GM23338 (cell line): ENCODE measurements at regions not wholly inside any gene's neighbourhood (a gene's known extent, or its start where the extent isn't known, plus 50 kb on each side); places are given as distances from the start of the nearest gene placed in this dataset.

Experiments used
- ATAC-seq: fragments of 200-7000 bp; cut with Tn5 transposase; 3 replicates; pipeline ENCODE4 v1.9.1; 2020
- DNase-seq: peaks from one replicate; pipeline ENCODE4 v3.0.0-alpha.2; 2015; ENCODE audit warnings: low spot score
- H2AFZ ChIP-seq: fragments of 200-600 bp; sonication (generic); 2 replicates; pipeline ENCODE4 v1.8.0; 2016; ENCODE audit warnings: antibody characterized with exemption, mild to moderate bottlenecking, moderate library complexity
- H3F3A ChIP-seq: fragments of 200-600 bp; sonication (generic); replicated peaks from 2 replicates; pipeline ENCODE4 v1.8.0; 2017; ENCODE audit warnings: antibody characterized with exemption, mixed run types, low read depth
- H3K27ac ChIP-seq: fragments of 200-600 bp; sonication (generic); 2 replicates; pipeline ENCODE4 v1.6.1; 2016; ENCODE audit warnings: low read depth
- H3K27me3 ChIP-seq: fragments of 200-600 bp; sonication (generic); 2 replicates; pipeline ENCODE4 v1.8.0; 2016; ENCODE audit warnings: mild to moderate bottlenecking, mixed run types, moderate library complexity; ENCODE audit not compliant: insufficient read depth
- H3K36me3 ChIP-seq: fragments of 200-600 bp; sonication (generic); 2 replicates; pipeline ENCODE4 v1.8.0; 2016; ENCODE audit warnings: mild to moderate bottlenecking; ENCODE audit not compliant: insufficient read depth
- H3K4me1 ChIP-seq: fragments of 200-600 bp; sonication (generic); 2 replicates; pipeline ENCODE4 v1.8.0; 2016; ENCODE audit warnings: mild to moderate bottlenecking, moderate library complexity; ENCODE audit not compliant: insufficient read depth
- H3K4me2 ChIP-seq: fragments of 200-600 bp; sonication (generic); 2 replicates; pipeline ENCODE4 v1.7.1; 2017; ENCODE audit warnings: mixed run types
- H3K4me3 ChIP-seq: fragments of 200-600 bp; sonication (generic); 2 replicates; pipeline ENCODE4 v1.6.1; 2016; ENCODE audit warnings: mixed run types
- H3K79me2 ChIP-seq: fragments of 200-600 bp; sonication (generic); replicated peaks from 2 replicates; pipeline ENCODE4 v1.8.0; 2017; ENCODE audit warnings: mild to moderate bottlenecking; ENCODE audit not compliant: insufficient read depth
- H3K9me2 ChIP-seq: fragments of 200-600 bp; sonication (generic); 2 replicates; pipeline ENCODE4 v1.8.0; 2017; ENCODE audit not compliant: insufficient read depth
- H4K20me1 ChIP-seq: fragments of 200-600 bp; sonication (generic); replicated peaks from 2 replicates; pipeline ENCODE4 v1.8.0; 2017; ENCODE audit warnings: mild to moderate bottlenecking; ENCODE audit not compliant: insufficient read depth
- H3K27ac Mint-ChIP-seq: 2 replicates; pipeline ENCODE4 v1.8.0; 2020; ENCODE audit warnings: inconsistent platforms, mild to moderate bottlenecking, moderate library complexity, mixed read lengths
- H3K27me3 Mint-ChIP-seq: 3 replicates; pipeline ENCODE4 v1.8.0; 2022; ENCODE audit warnings: low read depth, mild to moderate bottlenecking, moderate library complexity, mixed read lengths, inconsistent platforms; ENCODE audit not compliant: insufficient read depth, poor library complexity
- H3K36me3 Mint-ChIP-seq: 3 replicates; pipeline ENCODE4 v1.8.0; 2021; ENCODE audit warnings: low read depth, mild to moderate bottlenecking, inconsistent platforms, moderate library complexity, mixed read lengths
- H3K4me1 Mint-ChIP-seq: 3 replicates; pipeline ENCODE4 v1.8.0; 2020; ENCODE audit warnings: mild to moderate bottlenecking, inconsistent platforms, mixed read lengths
- H3K4me3 Mint-ChIP-seq: 3 replicates; pipeline ENCODE4 v1.8.0; 2021; ENCODE audit warnings: moderate library complexity, mild to moderate bottlenecking, inconsistent platforms, mixed read lengths
- H3K9me3 Mint-ChIP-seq: 3 replicates; pipeline ENCODE4 v1.8.0; 2020; ENCODE audit warnings: moderate library complexity, mild to moderate bottlenecking, inconsistent platforms, mixed read lengths
- CREB1 ChIP-seq: fragments of 250-450 bp; sonication (Bioruptor Pico); IDR thresholded peaks from 2 replicates; pipeline ENCODE4 v1.5.0; 2020; ENCODE audit warnings: low read depth, mild to moderate bottlenecking, moderate library complexity
- CTCF ChIP-seq, 2 experiments: fragments of 200-600 bp in 1 of 2; sonication (generic) in 1 of 2; conservative IDR thresholded peaks; 2 replicates each; pipeline versions ENCODE4 v1.5.1 to v1.6.1; 2016 to 2017; ENCODE audit warnings: antibody characterized with exemption in 2 of 2, low read depth in 2 of 2, mild to moderate bottlenecking in 2 of 2, moderate library complexity in 1 of 2
- EZH2 ChIP-seq: fragments of 200-600 bp; sonication (generic); IDR thresholded peaks from one replicate; pipeline ENCODE4 v1.8.0; 2017; ENCODE audit warnings: antibody characterized with exemption, mild to moderate bottlenecking, low read depth; ENCODE audit not compliant: unreplicated experiment
- EZH2phosphoT487 ChIP-seq: fragments of 200-600 bp; sonication (generic); IDR thresholded peaks from one replicate; pipeline ENCODE4 v1.8.1; 2018; ENCODE audit warnings: antibody characterized with exemption; ENCODE audit not compliant: unreplicated experiment
- JUNB ChIP-seq: IDR thresholded peaks from one replicate; pipeline ENCODE4 v1.6.1; 2016; ENCODE audit warnings: antibody characterized with exemption; ENCODE audit not compliant: unreplicated experiment
- NANOG ChIP-seq: IDR thresholded peaks from 2 replicates; pipeline ENCODE4 v1.6.1; 2016; ENCODE audit warnings: antibody characterized with exemption, borderline replicate concordance
- POLR2AphosphoS5 ChIP-seq: IDR thresholded peaks from 2 replicates; pipeline ENCODE4 v1.6.1; 2016; ENCODE audit warnings: antibody characterized with exemption, low read depth
- STAT1 ChIP-seq: IDR thresholded peaks from one replicate; pipeline ENCODE4 v1.6.1; 2016; ENCODE audit warnings: antibody characterized with exemption; ENCODE audit not compliant: unreplicated experiment
- ZNF114 ChIP-seq: fragments of 250-450 bp; sonication (Bioruptor Pico); IDR thresholded peaks from 2 replicates; pipeline ENCODE4 v1.5.0; 2020; ENCODE audit warnings: mild to moderate bottlenecking, moderate library complexity
- ZNF331 ChIP-seq: fragments of 250-450 bp; sonication (Bioruptor Pico); IDR thresholded peaks from 2 replicates; pipeline ENCODE4 v1.5.0; 2020; ENCODE audit warnings: low read depth, mild to moderate bottlenecking, moderate library complexity
- ZNF462 ChIP-seq: fragments of 250-450 bp; sonication (Bioruptor Pico); IDR thresholded peaks from 2 replicates; pipeline ENCODE4 v1.5.0; 2020; ENCODE audit warnings: mild to moderate bottlenecking, moderate library complexity
- TF ChIP-seq, protein P1 (sequence below): IDR thresholded peaks from one replicate; pipeline ENCODE4 v1.6.1; 2018; ENCODE audit warnings: antibody characterized with exemption; ENCODE audit not compliant: unreplicated experiment
- TF ChIP-seq, protein P2 (sequence below): IDR thresholded peaks from 2 replicates; pipeline ENCODE4 v1.6.1; 2016; ENCODE audit warnings: antibody characterized with exemption

DNA sequence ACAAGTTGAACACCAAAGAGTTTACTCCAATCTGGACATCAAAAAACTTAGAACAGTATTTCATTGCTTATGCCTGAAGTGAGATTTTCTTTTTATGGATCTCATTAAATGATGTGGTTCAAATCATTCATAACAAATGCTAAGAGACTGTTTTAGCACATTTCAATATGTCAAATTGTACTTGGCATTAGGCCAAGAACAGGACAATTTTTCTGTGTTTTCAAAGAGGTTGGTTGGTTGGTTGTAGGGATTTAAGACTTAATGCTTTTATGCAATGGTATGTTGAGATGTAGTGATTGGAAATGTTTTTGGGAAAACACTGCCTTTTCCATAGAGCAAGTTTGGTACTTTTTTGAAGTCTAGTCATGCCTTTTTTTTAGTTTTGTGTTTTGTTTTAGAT is 510.4 kb downstream of the ZNF674 start:
- Histone ChIP-seq H3K9me2 (no peaks in the 10 kb centered on the region), H3K79me2 (no peaks in the 10 kb centered on the region), H3K27ac (no peak overlapping the region), H3K4me2 (no peak overlapping the region), H3K4me3 (no peak overlapping the region), H3K36me3 (no peaks in the 10 kb centered on the region), H3K4me1 (no peaks in the 10 kb centered on the region), H4K20me1 (no peaks in the 10 kb centered on the region), H2AFZ (no peak overlapping the region), H3K27me3 (no peaks in the 10 kb centered on the region), H3F3A (no peaks in the 10 kb centered on the region)
- Mint-ChIP-seq H3K9me3 (no peaks in the 10 kb centered on the region), H3K27ac (no peak overlapping the region), H3K4me1 (no peaks in the 10 kb centered on the region), H3K27me3 (no peaks in the 10 kb centered on the region), H3K4me3 (no peak overlapping the region), H3K36me3 (no peaks in the 10 kb centered on the region)
- ATAC-seq: no peak
- TF ChIP-seq CREB1: no peak
- TF ChIP-seq POLR2AphosphoS5: no peak
- TF ChIP-seq, protein P1, sequence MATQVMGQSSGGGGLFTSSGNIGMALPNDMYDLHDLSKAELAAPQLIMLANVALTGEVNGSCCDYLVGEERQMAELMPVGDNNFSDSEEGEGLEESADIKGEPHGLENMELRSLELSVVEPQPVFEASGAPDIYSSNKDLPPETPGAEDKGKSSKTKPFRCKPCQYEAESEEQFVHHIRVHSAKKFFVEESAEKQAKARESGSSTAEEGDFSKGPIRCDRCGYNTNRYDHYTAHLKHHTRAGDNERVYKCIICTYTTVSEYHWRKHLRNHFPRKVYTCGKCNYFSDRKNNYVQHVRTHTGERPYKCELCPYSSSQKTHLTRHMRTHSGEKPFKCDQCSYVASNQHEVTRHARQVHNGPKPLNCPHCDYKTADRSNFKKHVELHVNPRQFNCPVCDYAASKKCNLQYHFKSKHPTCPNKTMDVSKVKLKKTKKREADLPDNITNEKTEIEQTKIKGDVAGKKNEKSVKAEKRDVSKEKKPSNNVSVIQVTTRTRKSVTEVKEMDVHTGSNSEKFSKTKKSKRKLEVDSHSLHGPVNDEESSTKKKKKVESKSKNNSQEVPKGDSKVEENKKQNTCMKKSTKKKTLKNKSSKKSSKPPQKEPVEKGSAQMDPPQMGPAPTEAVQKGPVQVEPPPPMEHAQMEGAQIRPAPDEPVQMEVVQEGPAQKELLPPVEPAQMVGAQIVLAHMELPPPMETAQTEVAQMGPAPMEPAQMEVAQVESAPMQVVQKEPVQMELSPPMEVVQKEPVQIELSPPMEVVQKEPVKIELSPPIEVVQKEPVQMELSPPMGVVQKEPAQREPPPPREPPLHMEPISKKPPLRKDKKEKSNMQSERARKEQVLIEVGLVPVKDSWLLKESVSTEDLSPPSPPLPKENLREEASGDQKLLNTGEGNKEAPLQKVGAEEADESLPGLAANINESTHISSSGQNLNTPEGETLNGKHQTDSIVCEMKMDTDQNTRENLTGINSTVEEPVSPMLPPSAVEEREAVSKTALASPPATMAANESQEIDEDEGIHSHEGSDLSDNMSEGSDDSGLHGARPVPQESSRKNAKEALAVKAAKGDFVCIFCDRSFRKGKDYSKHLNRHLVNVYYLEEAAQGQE: no peak
- TF ChIP-seq NANOG: no peak
- no peak for TF ChIP-seq JUNB
- no peak for TF ChIP-seq ZNF114 (CRISPR knock-in tag)
- TF ChIP-seq CTCF (conservative IDR thresholded peaks at IDR 0.05; ENCODE audit: low read depth in 2 of 2): no peak
- TF ChIP-seq, protein P2, sequence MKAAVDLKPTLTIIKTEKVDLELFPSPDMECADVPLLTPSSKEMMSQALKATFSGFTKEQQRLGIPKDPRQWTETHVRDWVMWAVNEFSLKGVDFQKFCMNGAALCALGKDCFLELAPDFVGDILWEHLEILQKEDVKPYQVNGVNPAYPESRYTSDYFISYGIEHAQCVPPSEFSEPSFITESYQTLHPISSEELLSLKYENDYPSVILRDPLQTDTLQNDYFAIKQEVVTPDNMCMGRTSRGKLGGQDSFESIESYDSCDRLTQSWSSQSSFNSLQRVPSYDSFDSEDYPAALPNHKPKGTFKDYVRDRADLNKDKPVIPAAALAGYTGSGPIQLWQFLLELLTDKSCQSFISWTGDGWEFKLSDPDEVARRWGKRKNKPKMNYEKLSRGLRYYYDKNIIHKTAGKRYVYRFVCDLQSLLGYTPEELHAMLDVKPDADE: no peak
- TF ChIP-seq EZH2: no peak
- no peak for TF ChIP-seq EZH2phosphoT487
- TF ChIP-seq STAT1: no peak
- no peak for TF ChIP-seq ZNF331
- TF ChIP-seq ZNF462: no peak
- DNase-seq: no peak
